Thyroid gland (tissue), 1 donor: ENCODE measurements at regions not wholly inside any gene's neighbourhood (a gene's known extent, or its start where the extent isn't known, plus 50 kb on each side); places are given as distances from the start of the nearest gene placed in this dataset.

ENCODE experiments used
- small RNA-seq: library from RNA; depleted of rRNA; stranded (forward); fragments of <200 nt; gene quantifications from one replicate; pipeline ENCODE3, GENCODE V24; 2016

Small RNA genes lying in the stretch of these regions (small RNA-seq; reads per million reads assigned to genes)
- 0.38 reads per million for gene MRPL57P8
